HG03159 (cell line): ENCODE measurements at regions not wholly inside any gene's neighbourhood (a gene's known extent, or its start where the extent isn't known, plus 50 kb on each side); places are given as distances from the start of the nearest gene placed in this dataset.

Experiments used
- ATAC-seq: cut with Tn5 transposase; IDR thresholded peaks from one replicate; pipeline ENCODE4 v1.9.1; 2021; ENCODE audit warnings: mild to moderate bottlenecking, moderate library complexity; ENCODE audit not compliant: unreplicated experiment

DNA sequence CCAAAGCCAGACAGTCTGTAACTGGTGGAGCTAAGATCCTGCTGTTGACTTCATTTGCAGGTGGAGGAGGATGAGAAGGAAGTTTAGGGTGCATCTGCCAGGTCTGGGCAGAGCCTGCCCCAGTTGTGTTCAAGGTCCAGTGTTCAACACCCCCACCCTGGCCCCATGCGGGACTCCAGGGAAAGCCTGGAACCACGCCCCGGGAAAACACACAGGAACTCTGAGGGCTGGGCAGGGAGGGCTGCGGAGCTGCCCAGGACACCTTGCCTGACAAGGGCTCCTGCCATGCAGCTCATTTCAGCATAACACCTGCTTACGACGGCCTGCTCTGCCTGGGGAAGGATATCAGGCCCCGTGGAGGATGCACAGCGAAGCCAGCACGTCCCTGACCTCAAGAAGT is 286.3 kb downstream of the XXYLT1 start:
- no peak for ATAC-seq

DNA sequence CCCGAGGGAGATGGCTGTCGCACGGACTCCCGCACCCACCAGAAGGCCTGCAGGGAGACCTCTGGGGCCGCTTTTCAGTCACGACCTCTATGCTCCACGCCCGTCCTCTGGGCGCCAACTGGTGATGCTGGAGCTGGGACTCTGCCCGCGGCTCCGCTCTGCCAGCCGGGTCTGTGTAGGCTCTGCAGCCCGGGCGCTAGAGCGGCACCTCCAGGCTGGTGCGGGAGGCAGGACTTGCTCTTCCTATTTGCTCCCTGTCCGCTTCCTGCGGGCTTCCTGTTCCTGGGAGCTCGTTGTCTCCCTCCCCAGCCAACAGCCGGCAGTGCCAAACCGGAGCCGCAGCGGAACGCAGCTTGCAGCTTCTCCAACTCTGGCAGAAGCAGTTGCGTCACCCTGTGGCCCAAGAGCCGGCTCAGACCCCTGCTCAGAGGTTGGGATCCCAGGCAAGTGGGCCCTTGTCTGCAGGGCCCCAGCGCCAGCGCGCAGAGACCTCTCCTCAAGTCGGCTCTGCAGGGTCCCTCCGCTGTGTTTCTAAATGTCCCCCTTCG is 285.9 kb downstream of the XXYLT1 start:
- ATAC-seq, result no peak

DNA sequence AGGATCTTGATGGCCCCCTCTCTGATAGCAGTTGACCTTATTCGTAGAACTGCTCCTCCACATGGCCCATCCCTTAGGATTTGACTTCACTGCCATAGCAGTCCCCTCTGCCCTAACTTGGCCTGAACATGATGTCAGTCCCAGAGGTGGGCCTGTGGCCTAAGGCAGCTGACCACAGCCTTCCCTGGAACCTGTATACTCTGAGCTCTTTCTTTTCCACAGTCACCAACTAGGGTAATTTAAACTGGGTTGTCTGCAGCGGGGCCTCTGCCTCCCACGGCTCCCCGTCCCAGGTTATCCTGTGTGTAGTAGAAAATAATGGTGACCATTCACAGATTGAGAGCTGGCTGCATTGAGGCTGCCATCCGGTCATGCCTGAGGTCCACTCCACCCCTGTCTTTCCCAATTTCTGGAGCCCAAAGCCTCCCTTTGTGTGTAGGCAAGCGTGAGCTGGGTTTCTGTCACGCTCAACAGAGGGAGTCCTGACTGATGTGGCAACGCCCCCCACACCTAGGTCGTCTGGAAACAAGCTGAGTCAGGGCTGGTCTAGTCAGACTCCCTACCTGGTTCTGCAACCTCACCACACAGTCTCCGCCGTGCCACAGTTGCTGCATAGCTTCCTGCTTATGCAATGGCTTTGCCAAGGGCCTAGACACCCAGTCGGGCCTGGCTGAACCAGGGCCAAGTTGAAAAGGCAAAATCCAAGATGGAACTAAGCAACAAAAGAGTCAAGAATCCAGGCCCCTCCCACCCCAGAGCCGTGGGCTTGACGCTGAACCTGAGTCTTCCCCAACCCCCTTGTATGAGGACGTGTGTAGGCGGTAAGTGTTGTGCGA is 284.5 kb downstream of the XXYLT1 start:
- ATAC-seq, result no peak

DNA sequence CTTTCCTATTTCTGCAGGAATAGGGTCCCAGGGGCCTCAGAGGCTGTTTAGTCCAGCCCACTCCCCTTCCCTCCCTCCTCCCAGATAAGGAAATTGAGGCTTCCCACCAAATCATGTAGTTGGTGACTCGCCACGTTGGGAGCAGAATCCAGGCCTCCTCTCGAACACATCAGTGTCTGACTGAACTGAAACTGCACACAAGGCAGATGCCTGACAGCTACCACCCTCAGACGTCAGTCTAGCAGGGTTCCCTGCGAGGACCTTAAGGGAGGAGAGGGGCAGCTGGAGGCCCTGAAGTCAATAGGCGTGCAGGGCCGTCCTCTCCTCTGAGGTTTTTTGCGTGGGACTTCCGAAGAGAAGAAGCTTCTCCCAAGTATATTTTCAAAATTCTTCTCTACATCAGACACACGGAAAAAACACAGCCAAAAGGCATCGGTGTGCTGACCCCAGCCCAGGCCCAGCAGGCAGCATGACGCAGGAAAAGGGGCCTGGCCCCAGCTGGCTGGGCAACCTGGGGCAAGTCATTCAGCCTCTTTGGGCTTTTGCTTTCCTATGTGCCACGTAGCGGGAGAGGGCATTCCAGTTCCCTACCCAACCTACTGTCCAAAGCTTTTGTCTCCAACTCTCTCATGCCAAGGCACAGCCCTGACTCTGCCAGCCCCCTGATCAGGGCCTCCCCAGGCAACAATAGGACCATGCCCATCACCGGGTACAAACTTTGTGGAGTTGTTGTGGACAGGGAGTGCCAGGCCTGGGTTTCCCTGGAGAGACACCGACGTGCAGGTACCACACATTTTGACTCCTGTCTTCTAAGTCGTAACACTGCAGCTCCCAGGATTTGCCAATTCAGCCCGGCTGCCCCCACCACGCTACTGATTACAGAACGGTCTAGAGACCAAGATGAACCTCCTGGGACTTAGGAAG is 283.1 kb downstream of the XXYLT1 start:
- ATAC-seq, result no peak

DNA sequence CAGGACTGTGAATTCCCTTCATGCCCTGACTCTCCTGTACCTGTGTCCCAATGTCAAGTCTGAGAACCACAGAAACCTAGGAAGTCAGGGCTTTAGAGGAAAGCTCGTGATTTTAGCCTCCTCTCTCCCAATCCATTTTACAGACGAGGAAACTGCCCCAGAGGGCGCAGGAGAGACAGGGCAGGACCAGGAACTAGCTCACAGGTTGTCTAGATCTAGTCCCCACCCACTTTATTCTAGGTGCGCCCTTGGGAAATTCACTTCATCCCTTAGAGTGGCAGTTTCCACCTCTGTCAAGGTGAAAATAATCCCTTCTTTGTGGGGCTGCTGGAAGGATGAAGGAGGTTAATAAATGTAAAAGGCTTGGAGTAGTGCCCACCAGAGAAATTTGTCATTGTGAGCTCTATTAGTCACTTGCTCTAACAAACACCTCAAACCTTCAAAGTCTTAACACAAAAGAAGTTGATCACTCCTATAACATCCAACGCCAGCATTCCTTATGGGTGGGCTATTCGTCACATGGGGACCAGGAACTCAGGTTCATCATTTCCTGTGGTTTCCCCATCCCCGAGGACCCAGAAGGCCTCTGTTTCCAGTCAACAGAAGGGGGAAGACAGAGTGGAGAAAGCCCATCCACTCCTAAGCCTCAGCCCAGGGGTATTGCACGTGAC is 282.3 kb downstream of the XXYLT1 start:
- no peak for ATAC-seq

DNA sequence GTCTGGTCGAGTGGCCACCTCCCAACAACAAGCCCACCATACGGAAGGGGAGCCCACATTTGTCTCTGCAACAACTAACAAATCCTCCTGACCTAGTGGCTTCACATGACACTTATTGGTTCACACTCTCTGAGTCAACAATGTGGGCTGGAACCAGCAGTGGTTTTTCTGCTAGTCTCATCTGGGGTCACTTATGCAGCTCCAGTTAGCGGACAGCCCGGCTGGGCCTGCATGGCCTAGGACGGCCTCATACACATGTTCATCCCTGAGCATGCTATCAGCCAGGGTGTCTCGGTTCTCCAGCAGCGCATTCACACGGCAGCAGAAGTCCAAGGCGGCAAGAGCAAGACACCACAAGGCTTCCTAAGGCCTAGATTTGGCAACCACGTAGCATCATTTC is 281.7 kb downstream of the XXYLT1 start:
- no peak for ATAC-seq

DNA sequence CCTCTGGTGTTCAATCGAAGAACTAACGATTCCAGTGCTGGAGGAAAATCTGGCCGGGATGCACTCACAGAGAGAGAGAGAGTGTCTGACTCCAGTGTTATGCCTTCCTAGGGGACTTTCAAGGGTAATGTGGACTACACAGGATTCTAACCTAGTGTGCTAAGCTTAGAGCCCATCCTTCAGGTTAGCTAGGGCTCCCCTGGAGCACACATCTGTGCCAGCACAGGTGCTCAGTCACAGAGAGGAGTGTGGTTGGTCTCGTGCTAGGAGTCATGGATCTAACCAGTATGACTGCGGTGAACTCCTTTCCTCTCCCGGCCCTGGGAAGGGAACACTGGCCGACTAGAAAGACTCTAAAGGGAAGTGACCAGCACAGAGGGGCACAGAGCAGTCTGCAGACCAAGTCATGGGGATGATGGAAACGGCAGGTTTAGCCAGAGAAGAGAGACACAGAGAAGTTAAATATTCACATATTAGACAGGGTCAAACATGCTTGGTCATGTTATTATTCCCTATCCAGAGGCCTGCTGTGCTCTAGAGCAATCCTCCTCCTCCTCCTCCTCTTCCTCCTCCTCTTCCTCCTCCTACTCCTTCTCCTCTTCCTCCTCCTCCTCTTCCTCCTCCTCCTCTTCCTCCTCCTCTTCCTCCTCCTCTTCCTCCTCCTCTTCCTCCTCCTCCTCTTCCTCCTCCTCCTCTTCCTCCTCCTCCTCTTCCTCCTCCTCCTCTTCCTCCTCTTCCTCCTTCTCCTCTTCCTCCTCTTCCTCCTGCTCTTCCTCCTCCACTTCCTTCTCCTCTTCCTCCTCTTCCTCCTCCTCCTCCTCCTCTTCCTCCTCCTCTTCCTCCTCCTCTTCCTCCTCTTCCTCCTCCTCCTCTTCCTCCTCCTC is 280.3 kb downstream of the XXYLT1 start:
- no peak for ATAC-seq

DNA sequence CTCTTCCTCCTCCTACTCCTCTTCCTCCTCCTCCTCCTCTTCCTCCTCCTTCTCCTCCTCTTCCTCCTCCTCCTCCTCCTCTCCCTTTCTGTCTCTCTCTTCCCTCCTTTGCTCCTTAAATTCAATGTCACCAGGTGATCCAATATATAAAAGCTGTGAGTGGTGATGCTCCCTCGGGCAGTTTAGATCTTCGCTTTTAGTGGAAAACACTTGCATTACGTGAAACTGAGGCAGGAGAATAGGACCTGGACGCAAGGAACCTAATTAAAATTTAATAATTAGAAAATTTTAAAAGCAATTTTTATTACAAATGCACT is 279.7 kb downstream of the XXYLT1 start:
- ATAC-seq, result no peak

DNA sequence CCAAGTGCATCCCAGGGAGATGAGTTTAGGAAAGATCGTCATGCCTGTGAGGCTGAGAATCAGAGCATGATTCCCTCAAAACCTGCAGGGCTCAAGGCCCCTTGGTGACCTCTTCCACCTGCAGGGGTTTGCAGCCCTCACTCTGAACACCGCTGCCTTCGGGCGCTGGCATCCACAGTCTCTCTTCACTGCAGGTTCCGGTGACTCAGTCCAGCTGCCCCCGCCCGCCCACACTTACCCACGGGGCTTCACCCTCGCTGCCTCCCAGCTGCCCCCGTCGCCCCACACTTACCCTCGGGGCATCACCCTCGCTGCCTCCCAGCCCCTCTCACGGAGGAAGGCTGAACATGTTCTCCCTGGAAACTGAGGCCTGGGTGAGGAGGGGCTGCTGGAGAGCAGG is 277.1 kb downstream of the XXYLT1 start:
- no peak for ATAC-seq

DNA sequence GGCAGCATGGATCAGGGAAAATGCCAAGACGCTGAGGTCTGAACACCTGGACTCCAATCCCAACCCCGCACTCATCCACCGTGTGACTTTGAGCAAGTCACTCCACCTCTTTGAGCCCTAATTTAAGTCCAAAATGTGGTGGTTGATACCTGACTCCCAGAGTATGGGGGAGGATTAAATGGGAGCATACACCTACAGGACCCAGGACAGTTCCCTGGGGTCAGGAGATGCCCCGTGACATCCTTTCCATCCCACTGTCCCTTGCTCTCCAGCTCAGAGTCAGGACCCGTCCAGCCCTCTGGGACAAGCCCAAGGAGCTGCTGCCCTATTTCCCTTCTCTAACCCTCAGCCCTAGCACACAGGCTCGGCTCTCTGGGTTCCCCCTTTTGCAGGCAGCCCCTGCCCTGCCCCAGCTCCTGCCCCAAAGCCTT is 276.4 kb downstream of the XXYLT1 start:
- no peak for ATAC-seq

DNA sequence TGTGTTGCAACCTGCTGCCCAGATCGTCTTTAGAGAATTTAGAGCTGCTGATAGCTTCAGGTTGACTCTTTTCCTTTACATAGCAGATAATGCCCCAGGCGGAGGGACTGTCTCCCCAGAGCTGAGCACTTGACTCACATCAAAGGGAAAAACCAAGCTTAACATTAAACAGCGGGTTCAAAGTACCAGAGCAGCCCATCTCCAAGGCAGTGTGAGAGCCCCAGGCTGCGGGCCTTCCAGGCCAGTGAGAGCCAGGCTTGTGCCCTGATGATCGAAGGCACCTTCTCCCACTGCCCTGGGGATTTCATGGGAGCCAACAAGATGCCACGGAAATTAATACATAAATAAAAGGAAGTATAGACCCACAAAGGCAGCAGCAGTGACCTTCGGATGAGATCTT is 275.6 kb downstream of the XXYLT1 start:
- no peak for ATAC-seq

DNA sequence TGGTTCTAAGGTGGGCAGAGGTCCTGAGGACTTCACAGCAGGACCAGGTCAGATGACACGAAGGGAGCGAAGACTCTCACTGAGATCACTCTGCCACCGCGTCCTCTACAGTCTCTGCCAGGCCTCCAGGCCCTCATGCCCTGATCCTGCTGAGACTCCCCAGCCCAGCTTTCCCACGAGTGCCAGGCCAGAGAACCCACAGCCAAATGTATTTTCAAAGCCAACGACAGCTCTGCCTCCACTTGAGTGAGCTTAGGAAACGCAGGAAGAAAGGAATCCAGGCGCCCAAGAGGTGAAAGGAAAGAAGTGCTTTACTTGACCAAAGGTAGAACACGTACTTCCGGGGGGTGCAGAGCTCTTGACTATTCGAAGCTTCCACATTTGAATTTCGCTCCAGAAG is 275.0 kb downstream of the XXYLT1 start:
- ATAC-seq, result no peak

DNA sequence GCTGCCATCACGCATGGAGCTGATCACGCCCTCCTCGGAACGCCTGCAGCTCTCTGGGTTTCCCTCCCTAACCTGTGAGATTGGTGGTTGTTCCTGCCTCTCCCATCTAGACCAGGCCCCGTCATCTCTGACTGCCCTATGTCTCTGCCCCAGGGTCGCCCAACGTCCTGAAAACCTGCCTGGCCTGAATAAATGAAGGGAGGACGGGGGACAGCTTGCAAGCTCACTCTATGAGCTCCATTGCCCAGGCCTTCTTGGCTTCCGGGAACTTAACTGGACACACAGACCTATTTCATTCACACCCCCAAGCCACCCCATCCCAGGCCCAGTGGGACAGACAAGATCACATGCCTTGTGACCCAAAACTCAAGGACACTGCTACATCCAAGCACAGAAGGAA is 274.2 kb downstream of the XXYLT1 start:
- no peak for ATAC-seq

DNA sequence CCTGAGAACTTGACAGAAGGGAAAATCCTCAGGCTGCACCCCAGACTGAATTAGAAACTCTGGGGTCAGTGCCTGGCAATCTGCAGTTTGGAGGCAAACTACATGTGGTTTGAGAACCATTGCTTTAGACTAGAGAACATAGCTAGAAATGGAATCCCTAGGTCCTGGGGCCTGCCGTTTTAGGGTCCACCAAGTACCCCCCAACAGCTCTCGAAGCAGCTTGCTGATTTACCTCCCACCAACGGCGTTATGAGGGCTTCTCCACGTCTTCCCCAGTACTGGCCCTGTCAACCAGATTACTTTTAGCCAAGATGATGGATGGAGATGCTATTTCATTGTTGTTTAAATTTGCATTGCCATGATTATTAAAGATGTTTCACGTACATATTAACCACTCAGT is 272.5 kb downstream of the XXYLT1 start:
- ATAC-seq, result no peak

DNA sequence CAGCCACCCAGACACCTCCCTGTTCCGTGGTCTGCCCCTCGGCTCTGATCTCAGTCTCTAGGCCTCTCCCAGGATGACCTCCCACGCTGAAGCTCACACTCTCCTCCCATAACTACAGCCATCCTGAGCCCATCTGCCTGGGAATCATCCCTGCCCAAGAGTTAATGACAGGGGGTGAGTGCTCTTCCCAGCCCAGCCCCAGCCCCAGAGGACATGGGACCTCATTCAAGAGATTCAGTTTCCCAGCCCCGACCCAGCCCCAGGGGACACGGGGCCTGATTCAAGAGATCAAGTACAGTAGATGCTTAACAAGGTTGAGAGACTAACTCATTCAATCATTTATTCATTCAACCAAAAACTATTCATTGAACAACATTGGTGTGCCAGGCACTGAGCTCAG is 272.0 kb downstream of the XXYLT1 start:
- no peak for ATAC-seq

DNA sequence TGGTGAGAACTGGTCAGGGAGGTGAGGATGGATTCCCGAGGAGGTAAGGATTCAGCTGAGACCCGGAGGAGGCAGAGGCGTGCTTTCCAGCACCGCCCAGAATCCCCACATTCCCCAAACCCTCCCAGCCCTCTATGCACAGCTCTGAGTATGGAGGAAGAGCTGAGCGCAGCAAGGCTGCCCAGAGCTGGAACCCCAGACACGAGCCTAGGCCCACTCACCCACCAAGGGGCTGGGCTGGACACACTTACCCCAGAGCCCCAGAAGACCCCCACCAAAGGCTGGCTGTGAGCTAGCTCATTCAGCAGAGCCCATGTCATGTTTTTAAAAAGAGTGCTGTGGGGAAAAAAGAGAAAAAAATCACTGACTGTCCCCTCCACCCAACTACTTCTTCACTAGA is 271.5 kb downstream of the XXYLT1 start:
- ATAC-seq, result no peak

DNA sequence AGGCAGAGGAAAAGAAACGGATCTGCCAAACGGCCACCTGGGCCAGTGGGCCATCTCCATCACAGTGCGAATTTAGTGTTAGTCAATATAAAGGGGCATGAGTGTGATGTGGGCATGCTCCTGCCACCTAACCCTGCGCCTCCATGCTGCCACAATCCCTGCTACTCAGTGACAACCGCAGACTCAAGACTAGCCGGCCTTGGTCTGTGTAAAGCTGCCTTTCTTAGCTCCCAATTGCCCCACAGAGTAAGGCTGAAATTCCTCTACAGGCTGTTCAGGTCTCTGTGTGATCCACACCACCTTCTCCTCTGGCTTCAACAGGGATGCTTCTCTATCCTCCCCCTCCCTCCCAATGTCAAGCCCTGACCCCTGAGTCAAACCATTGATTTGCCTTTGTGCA is 269.7 kb downstream of the XXYLT1 start:
- no peak for ATAC-seq

DNA sequence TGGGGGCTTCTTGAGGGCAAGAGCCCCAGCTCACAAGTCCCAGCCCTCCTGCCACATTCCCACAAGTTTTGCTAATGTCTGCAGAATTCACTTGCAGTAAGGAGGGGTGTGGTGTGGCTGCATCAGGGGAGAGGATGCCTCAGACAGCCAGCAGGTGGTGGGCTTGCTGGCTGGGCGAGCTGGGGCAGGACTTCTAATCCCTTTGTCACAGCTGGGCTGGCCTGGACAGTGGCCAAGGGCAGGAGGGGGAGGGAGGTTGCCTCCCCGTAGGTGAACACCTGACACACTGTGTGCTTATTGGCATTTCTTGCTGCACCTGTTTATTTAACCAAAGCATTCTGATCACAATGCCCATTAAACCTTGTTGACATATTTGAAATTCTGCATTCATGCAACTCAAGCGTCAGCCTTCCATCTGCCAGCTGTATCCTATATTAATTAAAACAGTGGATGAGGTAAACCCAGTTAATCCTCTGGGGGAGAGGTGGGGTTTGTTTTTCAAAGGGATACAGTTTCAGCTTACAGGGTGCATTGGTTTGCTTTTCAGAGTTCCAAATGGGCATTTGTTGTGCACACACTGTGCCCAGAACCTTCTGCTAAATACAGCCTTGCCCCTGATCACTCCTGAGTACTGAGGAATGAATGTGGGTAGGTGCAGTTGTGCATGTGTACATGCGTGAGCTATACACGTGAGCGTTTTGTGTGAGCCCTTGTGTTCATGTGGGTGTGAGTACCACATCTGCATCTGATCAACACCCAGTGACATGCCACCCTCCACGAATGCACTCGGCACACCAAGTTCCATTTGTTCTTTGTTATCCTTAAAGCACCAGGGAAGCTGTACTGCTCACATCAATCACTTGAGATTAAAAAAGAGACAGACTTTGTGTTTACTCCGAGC is 268.7 kb downstream of the XXYLT1 start:
- no peak for ATAC-seq
